Stomach (tissue), 4 donors: ENCODE measurements at regions not wholly inside any gene's neighbourhood (a gene's known extent, or its start where the extent isn't known, plus 50 kb on each side); places are given as distances from the start of the nearest gene placed in this dataset.

Experiments
- CTCF ChIP-seq, 7 experiments: fragments of 450-650 bp in 4 of 7; fragments of 200-600 bp in 3 of 7; sonication (generic) in 3 of 7; IDR thresholded peaks; one replicate each; pipeline ENCODE4 v1.5.1; 2016 to 2019; ENCODE audit warnings: antibody characterized with exemption in 7 of 7, control low read depth in 2 of 7, mild to moderate bottlenecking in 1 of 7
- POLR2A ChIP-seq, 4 donors: fragments of 450-650 bp; IDR thresholded peaks; one replicate each; pipeline ENCODE4 v1.6.1; 2016; ENCODE audit warnings: antibody characterized with exemption in 4 of 4, control low read depth in 2 of 4, mild to moderate bottlenecking in 1 of 4, moderate library complexity in 1 of 4

- TF ChIP-seq CTCF (IDR thresholded peaks at IDR 0.05) (no peak), POLR2A (IDR thresholded peaks at IDR 0.05) (no peak)
Measured at GRCh38 chr1:178587975-178588374, 75.1 kb downstream of the TEX35 start.
